Hypothalamus (tissue), 51 donors: ENCODE measurements at regions not wholly inside any gene's neighbourhood (a gene's known extent, or its start where the extent isn't known, plus 50 kb on each side); places are given as distances from the start of the nearest gene placed in this dataset.

Experiments
- DNase-seq, 51 donors: peaks; one replicate each; lab custom pipeline; 2025; lab: John Stamatoyannopoulos, UW

DNA sequence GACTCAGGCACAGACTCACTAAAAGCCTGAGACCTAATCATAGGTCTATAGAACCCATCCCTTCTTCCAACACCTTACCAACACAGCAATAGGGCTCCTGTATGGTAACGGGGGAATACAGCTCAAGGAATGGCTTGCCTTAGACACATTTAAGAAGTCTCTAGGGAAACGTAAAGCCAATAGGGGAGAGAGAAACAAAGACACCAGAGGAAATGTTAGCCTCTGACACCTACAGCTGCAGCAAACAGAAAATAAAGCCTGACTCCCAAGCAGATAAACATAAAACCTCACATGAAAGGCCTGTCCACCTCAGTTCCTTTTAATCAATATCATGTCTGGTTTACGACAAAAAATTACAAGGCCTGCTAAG, 51.1 kb upstream of the NCOA1 start:
- DNase-seq = no peak

DNA sequence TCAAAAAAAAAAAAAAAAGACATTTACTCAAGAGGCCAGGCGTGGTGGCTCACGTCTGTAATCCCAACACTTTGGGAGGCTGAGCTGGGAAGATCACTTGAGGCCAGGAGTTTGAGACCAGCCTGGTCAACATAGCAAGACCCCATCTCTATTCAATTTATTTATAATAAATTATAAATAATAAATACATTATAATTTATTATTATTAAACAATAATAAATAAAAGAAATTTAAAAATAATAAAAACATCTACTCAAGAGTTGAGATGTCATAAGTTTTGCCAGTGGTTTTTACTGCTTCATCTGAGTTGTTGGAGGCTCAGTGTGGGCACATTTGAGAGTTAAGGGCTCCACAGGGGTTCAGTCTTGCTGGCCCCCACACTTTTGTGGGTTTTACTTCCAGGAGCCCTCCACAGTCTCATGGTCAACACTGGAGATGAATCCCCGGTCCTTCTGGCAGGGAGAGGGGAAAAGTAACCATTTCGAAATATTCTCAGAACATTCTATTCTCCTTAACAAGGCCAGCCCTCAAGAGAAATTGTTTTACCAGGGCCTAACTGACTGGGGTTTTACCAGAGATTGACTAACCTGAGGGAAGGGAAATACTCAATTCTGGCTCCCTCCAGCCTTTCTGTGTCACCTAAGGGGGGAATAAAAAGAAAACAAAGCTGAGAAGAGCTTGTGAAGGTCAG, 51.6 kb upstream of the NCOA1 start:
- DNase-seq = no peak

DNA sequence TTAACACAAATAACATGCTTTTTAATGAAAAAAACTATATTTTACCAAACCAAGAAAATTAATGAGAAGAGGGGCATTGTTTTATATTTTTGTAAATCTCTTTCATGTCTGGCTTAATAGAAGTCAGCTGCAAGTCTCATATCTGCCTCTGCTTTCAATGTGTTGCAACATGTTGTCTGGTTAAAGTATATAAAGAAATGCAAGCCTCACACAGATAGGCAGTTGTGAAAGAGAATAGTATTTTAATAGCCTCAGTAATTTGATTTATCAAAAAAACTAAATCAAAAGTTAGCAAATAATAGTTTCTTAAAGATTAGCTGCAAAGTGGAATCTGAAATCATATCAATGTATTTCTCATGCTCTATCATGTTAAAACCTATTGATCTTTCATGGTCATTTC, 52.9 kb upstream of the NCOA1 start:
- no peak for DNase-seq

DNA sequence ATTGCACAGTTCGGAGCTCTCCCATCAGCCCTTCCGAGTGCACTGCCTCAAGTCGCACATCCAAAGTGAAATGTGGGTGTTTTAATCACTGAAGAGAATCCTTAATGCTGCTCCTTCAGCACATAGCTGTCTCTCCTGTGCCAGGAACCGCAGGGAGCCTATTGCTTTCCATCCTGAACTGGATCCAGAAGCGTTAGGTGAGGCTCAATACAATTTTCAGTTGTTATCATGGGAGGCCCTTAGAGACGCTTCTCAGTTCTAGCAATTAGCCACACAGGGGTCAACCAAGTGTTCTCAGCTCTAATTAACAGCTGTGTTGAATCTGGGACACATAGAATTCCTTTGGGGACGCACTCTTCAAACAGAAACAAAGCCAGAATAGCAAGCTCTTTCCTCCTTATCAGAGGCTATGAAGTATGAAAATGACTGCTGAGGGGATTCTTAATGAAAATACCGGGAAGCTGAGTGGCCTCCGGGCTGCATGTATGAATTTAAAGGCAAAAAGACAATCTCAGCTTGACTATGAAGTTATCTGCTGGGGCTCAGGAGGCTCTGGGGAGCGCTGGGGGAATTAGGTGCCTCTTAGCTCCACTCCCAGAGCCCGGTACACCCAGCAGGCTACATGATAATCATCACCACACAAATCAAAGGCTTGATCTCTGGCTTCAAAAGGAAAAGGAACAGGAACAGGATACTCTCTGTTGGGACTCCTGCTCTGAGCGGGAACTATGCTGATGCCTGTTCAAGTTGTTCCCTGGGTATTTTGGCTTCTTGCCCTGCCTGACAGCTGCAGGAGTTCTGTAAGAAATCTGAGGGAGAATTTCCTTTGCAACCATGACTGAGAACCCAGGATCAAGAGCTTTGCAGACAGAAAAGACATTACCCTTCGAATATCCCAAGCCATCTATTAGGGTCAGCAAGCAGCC, 55.4 kb upstream of the NCOA1 start:
- DNase-seq = peak in 24 of 51 donors; percentile 3 to 65 (median 34)

DNA sequence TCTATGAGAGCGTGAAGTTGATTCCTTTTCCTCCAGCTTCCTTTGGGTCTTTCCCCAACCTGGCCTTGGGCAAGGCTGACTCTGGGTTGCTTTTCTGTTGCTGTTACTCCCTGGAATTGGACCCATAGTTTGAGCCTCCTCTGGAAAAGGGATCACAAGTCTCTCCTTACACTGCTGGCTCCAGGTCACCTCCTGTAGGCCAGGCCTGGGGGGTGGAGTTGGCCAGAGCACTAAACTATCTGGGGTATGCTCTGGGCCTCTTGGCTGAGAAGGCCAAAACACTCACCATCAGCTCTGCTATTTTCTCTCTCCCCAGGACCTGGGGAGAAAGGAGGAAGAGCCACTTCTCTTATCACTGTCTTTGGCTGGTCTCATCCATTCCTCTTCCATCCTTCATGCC, 56.5 kb upstream of the NCOA1 start:
- no peak for DNase-seq

DNA sequence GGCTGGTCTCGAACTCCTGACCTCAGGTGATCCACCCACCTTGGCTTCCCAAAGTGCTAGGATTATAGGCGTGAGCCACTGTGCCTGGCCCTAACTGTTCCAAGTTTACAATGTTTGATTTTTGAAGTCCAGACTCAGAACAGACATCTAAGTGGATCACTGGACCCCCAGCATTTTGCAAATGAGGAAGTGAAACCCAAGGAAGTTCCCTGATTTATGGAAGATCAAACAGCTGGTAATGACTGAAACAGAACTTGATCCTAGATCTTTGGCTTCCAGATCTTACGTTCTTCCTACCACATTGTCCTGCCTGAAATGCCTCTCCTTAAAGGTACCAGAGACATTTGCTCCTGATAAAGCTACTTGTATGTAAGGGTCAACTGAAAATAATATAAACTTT, 58.3 kb upstream of the NCOA1 start:
- DNase-seq = no peak

DNA sequence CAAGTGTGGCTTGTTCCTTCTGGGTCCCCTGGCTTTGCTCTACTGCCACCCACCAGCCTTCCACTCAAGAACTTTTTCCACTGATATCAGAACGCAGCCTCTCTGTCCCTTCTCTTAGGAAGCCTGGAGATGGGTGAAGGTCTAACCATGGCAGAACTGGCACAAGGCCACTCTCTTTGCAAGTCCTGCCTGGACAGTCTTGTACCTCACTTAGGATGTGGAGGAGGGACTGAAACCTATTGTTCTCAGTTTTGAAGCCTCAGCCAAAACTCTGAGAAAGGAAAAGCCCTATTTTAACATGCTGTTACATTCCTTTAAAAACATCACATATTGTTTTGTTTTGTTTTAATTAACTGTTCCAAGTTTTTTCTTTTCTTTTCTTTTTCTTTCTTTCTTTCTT, 58.9 kb upstream of the NCOA1 start:
- DNase-seq = no peak

DNA sequence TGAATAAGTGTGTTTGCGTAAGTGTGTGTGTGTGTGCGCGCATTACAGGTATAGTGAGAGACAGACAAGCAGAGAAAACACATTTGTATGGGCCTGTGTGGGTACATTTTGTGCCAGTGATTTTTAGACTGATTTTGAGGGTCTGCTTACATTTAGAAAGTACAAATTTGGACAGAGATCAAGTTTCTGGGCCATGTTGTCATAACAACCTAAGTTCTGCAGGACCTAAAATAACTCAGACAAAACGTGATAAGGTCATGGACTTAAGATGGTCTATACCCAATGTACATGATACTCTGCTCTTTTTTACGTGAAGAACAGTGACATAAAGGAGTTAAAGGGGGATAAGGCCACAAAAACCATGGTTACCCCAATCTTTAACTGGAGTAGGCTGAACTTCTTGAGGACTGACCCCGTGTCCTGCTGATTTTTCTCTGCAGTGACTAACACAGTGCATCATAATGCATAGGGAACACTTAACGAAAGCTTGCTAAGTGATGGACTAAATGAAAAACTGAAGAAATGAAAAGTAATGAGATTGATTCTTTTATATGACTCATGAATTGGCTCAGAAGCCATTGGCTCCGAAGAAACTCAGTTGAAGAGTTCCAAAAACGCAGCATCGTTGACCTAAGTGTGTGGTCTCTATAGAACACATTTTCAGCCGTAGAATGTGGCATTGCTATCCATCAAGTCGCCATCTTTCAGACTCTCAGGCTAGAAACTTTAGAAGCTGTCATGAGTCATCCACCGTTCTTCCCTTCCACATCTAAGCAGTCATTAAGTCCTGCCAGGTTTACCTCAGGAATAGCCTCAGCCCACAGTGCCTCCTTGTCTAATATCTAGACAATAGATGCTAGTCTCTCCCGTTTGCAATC, 61.6 kb upstream of the NCOA1 start:
- no peak for DNase-seq

DNA sequence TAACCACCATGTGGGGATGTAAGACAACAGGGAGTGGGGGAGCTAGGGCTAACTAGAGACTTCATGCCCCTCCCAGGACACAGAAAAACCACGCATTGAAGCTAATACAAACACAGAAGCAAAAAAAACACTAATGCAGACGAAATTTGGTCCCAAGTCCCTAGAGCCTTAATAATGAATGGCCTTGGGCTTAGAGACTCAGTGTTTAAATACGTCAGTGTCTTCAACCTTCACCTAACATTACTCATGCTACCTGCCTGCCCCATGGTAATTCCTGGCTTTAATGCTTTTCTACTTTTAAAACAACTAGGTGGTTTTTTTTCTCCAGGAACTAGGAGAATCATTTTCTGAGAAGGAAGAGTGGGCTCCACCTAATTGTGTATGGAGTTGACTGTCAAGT, 64.1 kb upstream of the ITSN2 start:
- DNase-seq = no peak

DNA sequence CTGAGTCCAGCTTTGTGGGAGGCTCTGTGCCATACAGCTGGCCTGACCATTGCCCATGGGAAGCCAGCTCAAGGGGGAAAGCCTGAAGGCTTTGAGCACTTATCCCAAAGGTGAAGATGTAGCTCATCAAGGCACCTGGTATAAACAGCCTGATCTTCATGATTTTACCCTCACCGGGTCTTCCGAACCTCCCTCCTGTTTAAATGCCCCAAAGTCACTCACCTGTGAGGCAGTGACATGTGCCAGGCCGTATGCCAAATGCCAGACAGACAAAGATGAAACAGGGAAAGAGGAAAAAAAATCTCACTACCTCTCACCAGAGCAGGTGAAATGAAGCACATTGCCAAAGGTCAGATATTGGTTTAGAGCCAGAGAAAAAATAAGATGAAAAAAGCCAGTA, 62.8 kb upstream of the ITSN2 start:
- DNase-seq = no peak

DNA sequence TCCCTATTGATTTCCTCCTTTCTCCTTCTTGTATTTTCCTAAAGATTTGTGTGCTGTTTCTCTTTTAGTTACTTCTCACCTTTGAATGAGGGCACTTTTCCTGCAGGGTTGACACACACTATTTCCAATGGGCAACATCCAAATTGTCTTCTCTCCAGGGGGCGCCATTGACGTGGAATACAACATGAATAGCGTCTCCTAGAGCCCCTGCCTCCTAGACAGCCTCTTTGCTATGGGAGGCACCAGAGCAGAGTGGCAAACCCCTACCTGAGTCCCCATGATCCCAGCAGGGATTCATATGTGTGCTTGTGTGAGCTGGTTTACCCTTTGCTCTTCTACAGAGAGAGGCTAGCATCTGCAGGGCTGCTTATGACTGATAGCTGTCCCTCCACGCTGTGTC, 61.3 kb upstream of the ITSN2 start:
- peak in 29 of 51 donors; percentile 9 to 66 (median 28) for DNase-seq

DNA sequence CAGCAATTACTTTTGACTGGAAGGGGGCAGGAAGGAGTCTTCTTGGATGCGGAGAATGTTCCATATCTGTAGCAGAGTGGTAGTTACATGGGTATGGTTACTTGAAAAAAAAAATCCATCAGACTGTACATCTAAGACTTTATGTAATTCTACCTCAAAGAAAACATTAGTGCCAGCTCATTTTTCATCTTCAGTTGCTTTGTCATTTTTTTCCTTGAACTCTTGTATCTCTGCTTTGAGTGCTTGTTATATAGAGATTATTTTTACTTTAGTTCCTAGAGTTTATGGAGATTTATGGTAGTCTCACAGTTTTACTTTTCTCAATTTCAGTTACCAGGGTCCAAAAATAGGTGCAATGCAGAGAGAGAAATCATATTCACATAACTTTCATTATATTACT, 60.0 kb upstream of the ITSN2 start:
- DNase-seq = no peak

DNA sequence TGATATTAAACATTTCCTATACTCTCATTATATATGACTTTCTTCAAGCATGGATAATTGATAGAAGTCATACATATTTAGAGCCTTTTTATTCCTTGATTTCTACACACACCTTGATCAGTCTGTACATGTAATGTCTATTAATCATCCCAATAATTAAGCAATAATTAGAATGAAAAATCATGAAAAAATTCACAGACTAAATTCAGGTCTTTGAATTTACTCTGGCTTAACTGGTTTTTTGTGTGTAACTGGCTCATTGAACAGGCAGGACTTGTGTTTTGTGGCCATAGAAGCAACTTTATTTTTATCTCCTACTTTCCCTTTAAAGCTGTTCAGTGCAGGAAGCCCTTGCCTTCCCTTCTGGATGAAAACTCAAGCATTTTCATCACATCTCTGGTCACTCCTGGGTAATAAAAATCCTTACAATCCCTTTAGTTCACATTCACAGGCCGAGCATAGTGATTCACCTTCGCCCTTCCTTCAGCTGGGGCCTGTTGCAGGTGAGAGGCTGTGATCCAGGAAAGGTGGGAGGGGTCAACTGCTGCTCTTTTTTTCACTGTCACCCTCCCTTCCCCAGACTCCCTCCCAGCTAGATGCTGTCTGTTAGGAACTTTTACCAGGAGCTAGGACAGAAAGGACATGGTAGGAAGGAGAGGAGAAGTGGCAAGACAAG, 58.0 kb upstream of the ITSN2 start:
- DNase-seq = no peak

DNA sequence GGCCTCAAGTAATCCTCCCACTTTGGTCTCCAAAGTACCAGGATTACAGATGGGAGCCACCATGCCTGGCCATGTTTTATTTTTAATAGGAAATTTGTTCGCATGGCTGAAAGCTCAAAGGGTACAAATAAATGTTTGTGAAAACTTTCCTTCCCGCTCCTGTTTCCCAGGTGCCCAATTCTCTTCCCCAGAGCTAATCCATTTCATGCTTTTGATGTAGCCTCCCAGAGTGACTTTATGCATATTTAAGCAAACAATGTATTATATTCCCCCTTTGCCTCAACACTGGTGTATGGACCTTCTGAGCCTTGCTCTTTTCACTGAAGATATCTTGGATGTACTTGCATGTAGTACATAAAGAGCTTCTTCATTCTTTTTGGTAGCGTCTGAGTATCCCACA, 52.5 kb upstream of the ITSN2 start:
- DNase-seq = no peak

DNA sequence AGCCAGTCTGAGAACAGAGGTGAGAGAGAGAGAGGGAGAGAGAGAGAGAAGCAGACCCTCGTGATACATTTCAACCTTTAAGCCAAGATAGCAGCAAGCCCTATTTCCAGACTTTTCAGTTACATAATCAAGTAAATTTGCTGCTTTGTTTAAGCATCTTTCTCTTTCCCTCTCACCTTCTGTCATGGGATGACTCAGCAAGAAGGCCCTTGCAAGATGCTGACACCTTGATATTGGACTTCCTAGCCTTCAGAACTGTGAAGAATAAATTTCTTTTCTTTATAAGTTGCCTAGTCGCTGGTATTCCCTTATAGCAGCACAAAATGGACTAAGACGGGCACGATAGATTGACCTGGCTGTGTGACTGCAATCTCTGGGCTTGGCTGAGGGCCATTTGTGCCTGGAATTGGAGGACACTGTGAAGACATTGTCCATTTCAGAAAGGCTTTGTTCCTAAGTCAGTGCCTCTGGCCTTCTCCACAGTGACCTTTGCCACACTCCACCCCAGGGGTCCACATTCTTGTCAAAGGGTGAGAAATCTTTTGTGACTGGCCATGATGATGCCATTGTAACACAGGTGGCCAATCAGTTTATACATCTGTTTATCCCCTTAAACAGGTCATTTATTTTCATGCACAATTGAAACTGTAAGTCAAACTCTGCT, 51.3 kb upstream of the ITSN2 start:
- DNase-seq = no peak

DNA sequence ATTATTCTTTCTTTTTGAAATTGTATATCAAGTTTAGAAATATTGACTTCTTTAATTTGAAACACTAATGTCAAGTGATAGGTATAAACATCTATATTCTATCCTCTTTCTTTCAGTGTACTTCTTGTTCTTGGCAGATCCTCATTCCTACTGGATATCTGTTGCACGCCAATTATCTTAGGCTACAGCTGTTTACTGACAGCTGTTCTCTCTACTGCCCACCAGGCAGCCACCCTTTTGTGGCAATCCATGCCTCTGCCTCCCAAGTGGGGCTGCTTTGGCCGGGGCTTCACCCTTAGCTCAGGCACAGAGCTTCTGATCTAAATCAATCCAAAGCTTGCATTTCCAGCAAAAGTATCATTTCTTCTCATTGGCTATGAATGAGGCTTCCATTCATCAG, 50.6 kb upstream of the ITSN2 start:
- DNase-seq = no peak

DNA sequence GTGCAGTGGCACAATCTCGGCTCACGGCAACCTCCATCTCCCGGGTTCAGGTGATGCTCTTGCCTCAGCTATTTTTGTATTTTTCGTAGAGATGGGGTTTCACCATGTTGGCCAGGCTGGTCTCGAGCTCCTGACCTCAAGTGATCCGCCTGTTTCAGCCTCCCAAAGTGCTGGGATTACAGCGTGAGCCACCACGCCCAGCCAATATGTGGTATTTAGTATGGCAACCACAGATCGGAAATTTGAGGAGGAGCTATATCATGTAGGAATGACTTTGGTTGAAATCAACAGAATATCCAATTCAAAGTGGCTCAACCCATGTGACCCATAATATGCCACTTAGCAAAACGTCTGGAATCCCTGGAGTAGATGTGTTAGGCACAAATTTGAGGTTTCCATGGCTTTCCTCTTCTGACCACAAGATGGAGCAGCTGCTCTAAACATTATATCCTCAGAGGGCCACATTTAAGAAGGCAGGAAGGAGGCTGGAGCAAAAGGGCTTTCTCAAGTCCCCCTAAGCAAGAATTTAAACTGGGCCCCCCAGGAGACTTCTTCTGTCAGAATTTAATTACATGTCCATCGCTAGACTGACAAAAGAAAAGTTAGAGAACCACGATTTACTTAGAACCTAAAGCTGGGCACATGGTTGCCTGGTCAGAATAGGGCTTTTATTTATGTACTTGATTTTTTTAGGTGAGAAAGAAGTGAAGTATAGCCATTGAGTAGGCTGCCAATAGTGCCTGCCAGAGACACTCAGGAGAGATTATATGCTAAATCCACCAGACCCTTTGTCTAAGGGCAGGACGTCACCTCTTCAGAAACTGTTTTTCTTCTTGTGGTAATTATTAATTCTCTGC, 49.6 kb upstream of the ITSN2 start:
- DNase-seq = peak in 21 of 51 donors; percentile 1 to 77 (median 19)
